Fibroblast of lung (primary cell): ENCODE measurements at regions not wholly inside any gene's neighbourhood (a gene's known extent, or its start where the extent isn't known, plus 50 kb on each side); places are given as distances from the start of the nearest gene placed in this dataset.

Source experiments
- CTCF ChIP-seq, 2 donors: IDR thresholded peaks in 1 of 2; conservative IDR thresholded peaks in 1 of 2; 1 replicate in 1 of 2; 2 replicates in 1 of 2; pipeline ENCODE4 v1.5.1; 2011 to 2012; ENCODE audit warnings: low read length in 2 of 2, control low read depth in 1 of 2, inconsistent platforms in 1 of 2, low read depth in 1 of 2, mild to moderate bottlenecking in 1 of 2
- EZH2 ChIP-seq: IDR thresholded peaks from 2 replicates; pipeline ENCODE4 v1.5.1; 2012; ENCODE audit warnings: low read length, control low read depth, mild to moderate bottlenecking; ENCODE audit errors: missing control alignments

GRCh38 chr6:4549556-4550226, 226.5 kb upstream of the CDYL start:
- TF ChIP-seq CTCF (conservative IDR thresholded peaks at IDR 0.05 in 1 of 2, IDR thresholded peaks at IDR 0.05 in 1 of 2; ENCODE audit: low read depth in 1 of 2, low read length in 2 of 2) = no peak
- TF ChIP-seq EZH2 = no peak
